ENCODE measurements at regions not wholly inside any gene's neighbourhood (a gene's known extent, or its start where the extent isn't known, plus 50 kb on each side); places are given as distances from the start of the nearest gene placed in this dataset.

GRCh38 chr10:105598207-105598606 is 957.1 kb downstream of the SORCS3 start:
- TF ChIP-seq ZNF274 (IDR thresholded peaks at IDR 0.05; ENCODE audit: low read depth, low read length), result no peak
- no peak for TF ChIP-seq YY1 (IDR thresholded peaks at IDR 0.05; ENCODE audit: insufficient read depth, insufficient read length)

Data from NT2/D1 (cell line).